ENCODE measurements at regions not wholly inside any gene's neighbourhood (a gene's known extent, or its start where the extent isn't known, plus 50 kb on each side); places are given as distances from the start of the nearest gene placed in this dataset.

DNA sequence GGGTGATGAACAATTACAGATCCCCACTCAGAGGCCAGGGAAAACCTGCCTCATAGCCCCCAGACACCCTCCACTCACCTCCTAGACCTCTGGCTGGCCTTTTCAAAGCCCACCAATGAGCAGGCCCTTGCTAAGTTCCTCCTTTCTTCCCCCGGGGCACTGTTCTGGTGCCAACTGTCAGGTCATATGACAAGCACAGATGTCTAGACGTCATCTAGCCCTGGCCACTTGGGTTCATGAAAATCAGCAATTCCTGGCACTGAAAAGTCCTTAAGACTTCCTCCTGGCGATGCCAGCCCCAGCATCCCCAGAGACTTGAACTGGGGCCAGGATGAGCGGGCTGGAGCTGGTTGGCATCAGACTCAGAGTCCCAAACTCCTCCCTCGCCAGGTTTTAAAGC, 115.6 kb upstream of the NALF2 start:
- Histone ChIP-seq H3K9ac (ENCODE audit: low read length) (no peak overlapping the region), H3K4me1 (ENCODE audit: control insufficient read depth, insufficient read depth, low read length) (no peaks in the 10 kb centered on the region), H3K36me3 (ENCODE audit: control insufficient read depth, insufficient read depth, low read length) (no peaks in the 10 kb centered on the region), H3K27me3 (ENCODE audit: control insufficient read depth, insufficient read depth, low read length) (no peaks in the 10 kb centered on the region), H3K4me3 (ENCODE audit: low read length) (no peak overlapping the region), H3K9me3 (ENCODE audit: control insufficient read depth, low read length) (no peaks in the 10 kb centered on the region)

DNA sequence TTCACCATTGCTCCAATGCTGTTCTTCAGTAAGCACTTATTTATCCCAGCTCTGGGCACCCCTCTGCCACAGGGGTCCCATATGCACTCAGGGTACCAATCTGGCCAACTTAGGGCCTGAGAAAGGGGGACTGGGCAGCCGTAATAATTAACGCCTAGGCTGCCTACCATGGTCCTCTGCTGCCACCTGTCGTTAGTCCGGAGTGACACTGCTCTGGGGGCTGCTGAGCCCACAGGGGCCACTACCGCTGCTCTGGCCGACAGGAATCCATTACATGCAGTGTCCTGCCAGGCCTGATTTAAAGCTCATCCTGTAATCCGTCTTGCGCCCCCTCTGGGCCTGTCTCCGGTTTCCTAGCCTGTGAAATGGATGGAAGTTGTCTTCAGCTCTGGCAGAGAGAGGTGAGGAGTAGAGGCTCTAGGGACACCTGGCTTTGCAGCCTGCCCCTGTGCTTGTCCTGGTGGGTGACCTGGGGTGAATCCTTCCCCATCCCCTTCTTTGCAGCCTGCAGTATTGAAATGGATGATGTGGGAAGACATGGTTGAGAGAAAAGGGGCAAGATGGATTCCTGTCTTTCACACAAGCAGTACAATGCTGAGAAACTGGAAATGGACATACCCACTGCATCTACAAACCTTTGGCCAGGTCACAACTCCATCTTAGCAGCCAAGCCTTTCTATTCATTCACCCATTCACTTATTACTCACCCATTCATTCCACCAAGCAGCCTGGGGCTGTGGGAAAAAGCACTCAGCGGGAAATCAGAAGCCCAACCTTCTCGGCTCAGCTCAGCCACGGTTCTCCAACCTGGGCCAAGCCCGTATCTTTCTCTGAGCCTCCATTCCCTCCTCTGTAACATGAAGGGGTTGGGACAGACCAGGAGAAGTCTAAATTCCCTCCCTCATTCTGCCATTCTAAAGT, 116.3 kb upstream of the NALF2 start:
- no peak overlapping the region for H3K4me3 ChIP-seq (ENCODE audit: low read length)
- H3K4me1 ChIP-seq (ENCODE audit: control insufficient read depth, insufficient read depth, low read length): no peaks in the 10 kb centered on the region
- H3K9me3 ChIP-seq (ENCODE audit: control insufficient read depth, low read length): no peaks in the 10 kb centered on the region
- H3K9ac ChIP-seq (ENCODE audit: low read length): no peak overlapping the region
- no peaks in the 10 kb centered on the region for H3K36me3 ChIP-seq (ENCODE audit: control insufficient read depth, insufficient read depth, low read length)
- H3K27me3 ChIP-seq (ENCODE audit: control insufficient read depth, insufficient read depth, low read length): no peaks in the 10 kb centered on the region

DNA sequence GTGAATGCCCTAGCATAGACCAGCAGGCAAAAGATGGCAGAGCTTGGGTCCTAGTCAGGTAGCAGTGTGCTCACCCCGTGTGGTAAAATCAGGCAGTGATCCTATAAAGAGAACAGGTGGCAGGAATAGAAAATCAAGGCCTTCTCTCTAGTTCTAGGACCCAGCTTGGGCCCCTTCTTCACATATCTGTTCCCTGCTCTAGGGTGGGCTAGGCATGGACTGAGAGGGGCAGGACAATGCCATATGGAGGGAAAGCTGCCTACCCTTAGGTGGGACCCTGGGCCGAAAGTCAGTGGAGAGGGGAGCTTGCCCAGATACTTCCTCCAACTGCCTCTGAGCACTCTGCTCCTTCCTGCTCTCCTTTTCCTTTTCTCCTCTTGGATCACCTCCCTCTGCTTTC, 117.4 kb upstream of the NALF2 start:
- H3K4me1 ChIP-seq (ENCODE audit: control insufficient read depth, insufficient read depth, low read length): no peaks in the 10 kb centered on the region
- no peak overlapping the region for H3K4me3 ChIP-seq (ENCODE audit: low read length)
- H3K9ac ChIP-seq (ENCODE audit: low read length): no peak overlapping the region
- H3K27me3 ChIP-seq (ENCODE audit: control insufficient read depth, insufficient read depth, low read length): no peaks in the 10 kb centered on the region
- H3K36me3 ChIP-seq (ENCODE audit: control insufficient read depth, insufficient read depth, low read length): no peaks in the 10 kb centered on the region
- H3K9me3 ChIP-seq (ENCODE audit: control insufficient read depth, low read length): no peaks in the 10 kb centered on the region

DNA sequence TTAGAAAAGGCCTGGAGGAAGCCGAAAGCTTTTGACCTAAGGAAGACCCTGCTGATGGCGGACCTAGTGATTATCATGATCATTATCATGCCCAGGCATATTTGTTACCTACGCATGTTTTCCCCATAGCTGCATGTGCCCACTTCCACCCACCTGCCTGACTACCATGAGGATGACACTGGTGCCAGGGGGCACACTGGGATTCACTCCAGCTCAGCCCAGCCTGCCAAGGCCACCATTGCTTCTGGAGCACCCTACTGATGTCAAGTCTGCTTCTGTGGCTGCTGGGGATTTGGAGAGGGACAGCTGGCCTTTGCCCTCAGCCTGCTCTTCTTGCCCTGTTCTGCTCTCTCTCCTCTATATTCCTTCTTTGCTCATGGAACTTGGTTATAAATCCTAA, 124.7 kb upstream of the NALF2 start:
- no peaks in the 10 kb centered on the region for H3K4me1 ChIP-seq (ENCODE audit: control insufficient read depth, insufficient read depth, low read length)
- H3K27me3 ChIP-seq (ENCODE audit: control insufficient read depth, insufficient read depth, low read length): no peaks in the 10 kb centered on the region
- no peak overlapping the region for H3K9ac ChIP-seq (ENCODE audit: low read length)
- no peaks in the 10 kb centered on the region for H3K9me3 ChIP-seq (ENCODE audit: control insufficient read depth, low read length)
- H3K4me3 ChIP-seq (ENCODE audit: low read length): no peak overlapping the region
- H3K36me3 ChIP-seq (ENCODE audit: control insufficient read depth, insufficient read depth, low read length): no peaks in the 10 kb centered on the region

GRCh38 chrX:69374569-69374968, 129.6 kb upstream of the NALF2 start:
- no peaks in the 10 kb centered on the region for H3K27me3 ChIP-seq (ENCODE audit: control insufficient read depth, insufficient read depth, low read length)
- H3K4me1 ChIP-seq (ENCODE audit: control insufficient read depth, insufficient read depth, low read length): no peaks in the 10 kb centered on the region

DNA sequence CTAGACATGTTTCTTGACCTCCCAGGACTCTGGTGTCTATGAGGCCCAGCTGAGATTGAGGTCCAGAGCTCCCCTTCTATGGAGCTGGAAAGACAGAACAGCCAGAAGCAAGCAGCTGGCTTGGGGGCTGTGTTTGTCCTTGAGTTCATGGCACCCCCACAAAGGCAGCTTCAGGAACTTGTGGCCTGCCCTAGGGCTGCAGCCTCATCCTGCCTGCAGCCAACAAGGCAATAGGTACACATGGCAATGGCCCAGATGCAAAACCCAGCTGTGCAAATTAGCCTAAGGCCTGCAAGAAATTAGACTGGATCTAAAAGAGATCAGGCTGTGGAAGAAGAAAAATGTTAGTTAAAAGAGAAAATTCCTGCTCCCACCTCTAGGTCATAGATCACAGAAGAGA, 131.7 kb upstream of the NALF2 start:
- Histone ChIP-seq H3K27me3 (ENCODE audit: control insufficient read depth, insufficient read depth, low read length) (no peaks in the 10 kb centered on the region), H3K4me3 (ENCODE audit: low read length) (no peak overlapping the region), H3K9ac (ENCODE audit: low read length) (no peak overlapping the region), H3K36me3 (ENCODE audit: control insufficient read depth, insufficient read depth, low read length) (no peaks in the 10 kb centered on the region), H3K4me1 (ENCODE audit: control insufficient read depth, insufficient read depth, low read length) (no peaks in the 10 kb centered on the region), H3K9me3 (ENCODE audit: control insufficient read depth, low read length) (no peaks in the 10 kb centered on the region)

More at GRCh38 chrX:69374569-69374968, 129.6 kb upstream of the NALF2 start:
- Histone ChIP-seq H3K36me3 (ENCODE audit: control insufficient read depth, insufficient read depth, low read length) (no peaks in the 10 kb centered on the region), H3K4me3 (ENCODE audit: low read length) (no peak overlapping the region), H3K9me3 (ENCODE audit: control insufficient read depth, low read length) (no peaks in the 10 kb centered on the region), H3K9ac (ENCODE audit: low read length) (no peak overlapping the region)

DNA sequence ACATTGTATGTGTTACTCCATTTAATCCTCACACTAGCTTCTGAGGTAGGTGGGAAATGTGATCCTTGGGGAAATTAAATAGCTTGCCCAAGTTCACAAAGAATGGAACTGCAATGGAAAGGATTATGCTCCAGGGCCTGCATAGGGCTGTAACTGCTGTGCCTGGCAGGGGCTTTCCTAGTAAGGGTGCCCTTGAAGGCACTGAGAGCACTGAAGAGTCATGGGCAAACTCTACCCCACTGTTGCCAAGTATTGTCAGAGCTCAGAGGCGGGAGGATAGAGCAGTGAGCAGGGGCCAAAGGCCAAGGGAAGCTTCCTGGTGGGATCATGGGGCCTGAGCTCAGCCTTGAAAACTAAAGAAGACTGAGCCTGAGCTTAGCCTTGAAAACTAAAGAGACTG, 133.0 kb upstream of the NALF2 start:
- Histone ChIP-seq H3K27me3 (ENCODE audit: control insufficient read depth, insufficient read depth, low read length) (no peaks in the 10 kb centered on the region), H3K9me3 (ENCODE audit: control insufficient read depth, low read length) (no peaks in the 10 kb centered on the region), H3K4me3 (ENCODE audit: low read length) (no peak overlapping the region), H3K9ac (ENCODE audit: low read length) (no peak overlapping the region), H3K4me1 (ENCODE audit: control insufficient read depth, insufficient read depth, low read length) (no peaks in the 10 kb centered on the region), H3K36me3 (ENCODE audit: control insufficient read depth, insufficient read depth, low read length) (no peaks in the 10 kb centered on the region)

DNA sequence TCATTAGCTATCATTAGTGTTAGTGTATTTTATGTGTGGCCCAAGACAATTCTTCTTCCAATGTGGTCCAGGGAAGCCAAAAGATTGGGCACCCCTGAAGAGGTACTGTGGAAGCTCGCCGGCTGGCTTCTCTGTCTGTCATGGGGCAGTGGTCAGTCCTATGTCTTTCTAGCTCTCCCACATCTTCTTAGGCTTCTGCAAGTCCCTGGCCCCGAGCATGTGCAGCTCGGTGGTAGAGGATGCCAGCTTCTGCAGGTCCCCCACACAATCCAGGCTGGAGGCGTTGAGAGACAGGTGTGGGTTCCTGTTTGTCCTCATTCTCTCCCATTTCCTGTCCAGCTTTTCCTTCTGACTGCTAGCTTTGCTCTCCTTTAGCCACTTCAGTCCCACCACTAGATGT, 134.1 kb upstream of the NALF2 start:
- Histone ChIP-seq H3K4me1 (ENCODE audit: control insufficient read depth, insufficient read depth, low read length) (no peaks in the 10 kb centered on the region), H3K9ac (ENCODE audit: low read length) (no peak overlapping the region), H3K4me3 (ENCODE audit: low read length) (no peak overlapping the region), H3K36me3 (ENCODE audit: control insufficient read depth, insufficient read depth, low read length) (no peaks in the 10 kb centered on the region), H3K27me3 (ENCODE audit: control insufficient read depth, insufficient read depth, low read length) (no peaks in the 10 kb centered on the region), H3K9me3 (ENCODE audit: control insufficient read depth, low read length) (no peaks in the 10 kb centered on the region)

- H3K27me3 ChIP-seq (ENCODE audit: control insufficient read depth, insufficient read depth, low read length): no peaks in the 10 kb centered on the region
- no peak overlapping the region for H3K9ac ChIP-seq (ENCODE audit: low read length)
- no peaks in the 10 kb centered on the region for H3K4me1 ChIP-seq (ENCODE audit: control insufficient read depth, insufficient read depth, low read length)
- no peak overlapping the region for H3K4me3 ChIP-seq (ENCODE audit: low read length)
- no peaks in the 10 kb centered on the region for H3K36me3 ChIP-seq (ENCODE audit: control insufficient read depth, insufficient read depth, low read length)
- no peaks in the 10 kb centered on the region for H3K9me3 ChIP-seq (ENCODE audit: control insufficient read depth, low read length)
Measured at GRCh38 chrX:69366183-69366582, 137.9 kb upstream of the NALF2 start.

- Histone ChIP-seq H3K9me3 (ENCODE audit: control insufficient read depth, low read length) (no peaks in the 10 kb centered on the region), H3K4me1 (ENCODE audit: control insufficient read depth, insufficient read depth, low read length) (no peaks in the 10 kb centered on the region), H3K9ac (ENCODE audit: low read length) (no peak overlapping the region), H3K36me3 (ENCODE audit: control insufficient read depth, insufficient read depth, low read length) (no peaks in the 10 kb centered on the region), H3K27me3 (ENCODE audit: control insufficient read depth, insufficient read depth, low read length) (no peaks in the 10 kb centered on the region), H3K4me3 (ENCODE audit: low read length) (no peak overlapping the region)
Measured at GRCh38 chrX:69365755-69366154, 138.4 kb upstream of the NALF2 start.

DNA sequence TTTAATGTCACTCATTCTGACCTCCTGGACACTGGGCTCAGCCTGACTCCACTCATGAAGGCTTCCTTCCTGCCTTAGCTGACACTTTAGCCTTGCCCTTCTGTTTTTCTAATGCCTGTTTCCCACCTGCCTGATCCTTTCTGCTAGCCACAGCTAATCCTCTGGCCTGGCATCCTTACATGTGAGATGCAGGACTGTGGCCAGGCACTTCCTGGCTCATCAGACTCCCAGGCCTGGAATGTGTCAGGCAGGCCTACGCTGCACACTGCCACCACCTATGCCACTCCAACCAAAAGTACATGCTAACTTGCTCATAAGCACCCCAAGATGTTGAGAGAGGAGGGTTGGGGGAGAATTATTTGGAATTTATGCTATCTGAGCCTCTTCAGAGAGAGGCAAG, 138.8 kb upstream of the NALF2 start:
- Histone ChIP-seq H3K9me3 (ENCODE audit: control insufficient read depth, low read length) (no peaks in the 10 kb centered on the region), H3K9ac (ENCODE audit: low read length) (no peak overlapping the region), H3K27me3 (ENCODE audit: control insufficient read depth, insufficient read depth, low read length) (no peaks in the 10 kb centered on the region), H3K4me1 (ENCODE audit: control insufficient read depth, insufficient read depth, low read length) (no peaks in the 10 kb centered on the region), H3K36me3 (ENCODE audit: control insufficient read depth, insufficient read depth, low read length) (no peaks in the 10 kb centered on the region), H3K4me3 (ENCODE audit: low read length) (no peak overlapping the region)

DNA sequence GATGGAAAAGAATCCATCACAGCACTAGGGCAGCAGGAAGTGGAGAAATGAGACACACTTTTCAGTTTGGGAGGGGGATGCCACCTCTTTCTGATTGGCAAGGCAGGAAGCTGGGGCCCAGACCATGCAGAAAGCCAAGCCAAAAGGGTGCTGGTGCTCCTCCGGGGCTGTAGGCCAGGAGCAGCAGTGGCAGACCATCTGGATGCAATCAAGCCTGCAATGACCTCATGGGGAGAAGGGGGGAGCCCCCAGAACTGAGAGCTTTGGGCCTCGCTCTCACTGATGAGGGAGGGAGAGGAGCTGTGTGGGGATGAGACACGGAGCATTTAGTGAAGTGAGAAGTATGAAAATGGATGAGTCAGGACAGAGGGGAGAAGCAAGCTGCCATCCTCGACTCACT, 141.3 kb upstream of the NALF2 start:
- no peak overlapping the region for H3K9ac ChIP-seq (ENCODE audit: low read length)
- no peaks in the 10 kb centered on the region for H3K27me3 ChIP-seq (ENCODE audit: control insufficient read depth, insufficient read depth, low read length)
- no peaks in the 10 kb centered on the region for H3K4me1 ChIP-seq (ENCODE audit: control insufficient read depth, insufficient read depth, low read length)
- H3K36me3 ChIP-seq (ENCODE audit: control insufficient read depth, insufficient read depth, low read length): no peaks in the 10 kb centered on the region
- H3K9me3 ChIP-seq (ENCODE audit: control insufficient read depth, low read length): no peaks in the 10 kb centered on the region
- H3K4me3 ChIP-seq (ENCODE audit: low read length): no peak overlapping the region

DNA sequence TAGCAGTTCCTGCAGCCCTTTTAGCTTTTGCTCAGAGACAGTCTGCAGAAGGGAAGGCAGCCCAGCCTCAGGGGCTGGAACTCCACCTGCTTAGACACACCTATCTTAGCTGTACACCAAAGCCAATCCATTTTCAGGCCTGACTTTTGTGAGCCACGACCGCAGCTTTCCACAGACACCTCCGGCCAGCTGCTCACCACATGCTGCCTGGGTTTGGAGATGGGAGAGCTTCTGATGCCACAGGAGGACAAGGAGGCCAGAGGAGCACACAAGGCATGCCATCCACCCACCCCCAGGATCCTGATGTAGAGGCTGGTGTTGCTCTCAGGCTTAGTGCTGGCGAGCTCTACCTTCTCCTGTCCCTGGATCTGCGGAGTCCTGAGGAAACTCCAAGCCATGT, 141.8 kb upstream of the NALF2 start:
- Histone ChIP-seq H3K27me3 (ENCODE audit: control insufficient read depth, insufficient read depth, low read length) (no peaks in the 10 kb centered on the region), H3K4me1 (ENCODE audit: control insufficient read depth, insufficient read depth, low read length) (no peaks in the 10 kb centered on the region)

More for the DNA sequence above, 141.8 kb upstream of the NALF2 start:
- H3K9ac ChIP-seq (ENCODE audit: low read length): no peak overlapping the region
- no peaks in the 10 kb centered on the region for H3K9me3 ChIP-seq (ENCODE audit: control insufficient read depth, low read length)
- H3K36me3 ChIP-seq (ENCODE audit: control insufficient read depth, insufficient read depth, low read length): no peaks in the 10 kb centered on the region
- H3K4me3 ChIP-seq (ENCODE audit: low read length): no peak overlapping the region
